ENCODE measurements at regions not wholly inside any gene's neighbourhood (a gene's known extent, or its start where the extent isn't known, plus 50 kb on each side); places are given as distances from the start of the nearest gene placed in this dataset.

- DNase-seq, result no peak
- H3K27me3 ChIP-seq (ENCODE audit: control insufficient read depth, insufficient read depth, low read length), result no peaks in the 10 kb centered on the region
- H3K4me1 ChIP-seq (ENCODE audit: control insufficient read depth, insufficient read depth, low read length), result no peaks in the 10 kb centered on the region
- H3K4me3 ChIP-seq (ENCODE audit: low read length), result no peak overlapping the region
- H3K9me3 ChIP-seq (replicated peaks; ENCODE audit: control insufficient read depth, low read depth, low read length), result no peaks in the 10 kb centered on the region
- 39% methylated on average over 6 of the region's 7 CpGs for WGBS (ENCODE audit: insufficient coverage)
- H3K36me3 ChIP-seq (ENCODE audit: control insufficient read depth, insufficient read depth, low read length), result no peaks in the 10 kb centered on the region
- H3K27ac ChIP-seq (ENCODE audit: low read length), result no peak overlapping the region
Measured at GRCh38 chr1:13878021-13878420, 178.0 kb downstream of the PRDM2 start.

GRCh38 chr1:13878451-13878850, 178.5 kb downstream of the PRDM2 start:
- Histone ChIP-seq H3K9me3 (replicated peaks; ENCODE audit: control insufficient read depth, low read depth, low read length) (no peaks in the 10 kb centered on the region), H3K36me3 (ENCODE audit: control insufficient read depth, insufficient read depth, low read length) (no peaks in the 10 kb centered on the region), H3K27ac (ENCODE audit: low read length) (no peak overlapping the region), H3K4me1 (ENCODE audit: control insufficient read depth, insufficient read depth, low read length) (no peaks in the 10 kb centered on the region), H3K27me3 (ENCODE audit: control insufficient read depth, insufficient read depth, low read length) (no peaks in the 10 kb centered on the region), H3K4me3 (ENCODE audit: low read length) (no peak overlapping the region)
- DNase-seq, result no peak
- WGBS (ENCODE audit: insufficient coverage), result 83% methylated on average over 8 of the region's 9 CpGs

- Histone ChIP-seq H3K36me3 (ENCODE audit: control insufficient read depth, insufficient read depth, low read length) (no peaks in the 10 kb centered on the region), H3K4me3 (ENCODE audit: low read length) (no peak overlapping the region), H3K9me3 (replicated peaks; ENCODE audit: control insufficient read depth, low read depth, low read length) (no peaks in the 10 kb centered on the region), H3K4me1 (ENCODE audit: control insufficient read depth, insufficient read depth, low read length) (no peaks in the 10 kb centered on the region), H3K27me3 (ENCODE audit: control insufficient read depth, insufficient read depth, low read length) (no peaks in the 10 kb centered on the region), H3K27ac (ENCODE audit: low read length) (no peak overlapping the region)
- no CpG with 5 or more reads among the region's 5 CpGs for WGBS (ENCODE audit: insufficient coverage)
- DNase-seq, result no peak
Measured at GRCh38 chr1:13881385-13882088, 181.5 kb downstream of the PRDM2 start.

- DNase-seq, result no peak
- H3K27ac ChIP-seq (ENCODE audit: low read length), result no peak overlapping the region
- H3K4me3 ChIP-seq (ENCODE audit: low read length), result no peak overlapping the region
- H3K36me3 ChIP-seq (ENCODE audit: control insufficient read depth, insufficient read depth, low read length), result no peaks in the 10 kb centered on the region
- 25% methylated on average over 5 of the region's 10 CpGs for WGBS (ENCODE audit: insufficient coverage)
- H3K4me1 ChIP-seq (ENCODE audit: control insufficient read depth, insufficient read depth, low read length), result peaks cover 10% of the 10 kb centered on the region
- peaks cover 29% of the 10 kb centered on the region for H3K27me3 ChIP-seq (ENCODE audit: control insufficient read depth, insufficient read depth, low read length)
- H3K9me3 ChIP-seq (replicated peaks; ENCODE audit: control insufficient read depth, low read depth, low read length), result no peaks in the 10 kb centered on the region
Measured at GRCh38 chr1:13888351-13888986, 188.5 kb downstream of the PRDM2 start.

GRCh38 chr1:13889495-13889894, 189.5 kb downstream of the PRDM2 start:
- H3K36me3 ChIP-seq (ENCODE audit: control insufficient read depth, insufficient read depth, low read length), result no peaks in the 10 kb centered on the region
- H3K4me3 ChIP-seq (ENCODE audit: low read length), result no peak overlapping the region
- WGBS (ENCODE audit: insufficient coverage), result no CpG with 5 or more reads among the region's 3 CpGs
- peaks cover 39% of the 10 kb centered on the region for H3K27me3 ChIP-seq (ENCODE audit: control insufficient read depth, insufficient read depth, low read length)
- no peak for DNase-seq
- peaks cover 11% of the 10 kb centered on the region for H3K4me1 ChIP-seq (ENCODE audit: control insufficient read depth, insufficient read depth, low read length)
- H3K9me3 ChIP-seq (replicated peaks; ENCODE audit: control insufficient read depth, low read depth, low read length), result no peaks in the 10 kb centered on the region
- no peak overlapping the region for H3K27ac ChIP-seq (ENCODE audit: low read length)

- H3K4me3 ChIP-seq (ENCODE audit: low read length), result no peak overlapping the region
- no peaks in the 10 kb centered on the region for H3K9me3 ChIP-seq (replicated peaks; ENCODE audit: control insufficient read depth, low read depth, low read length)
- peaks cover 44% of the 10 kb centered on the region for H3K27me3 ChIP-seq (ENCODE audit: control insufficient read depth, insufficient read depth, low read length)
- no CpG with 5 or more reads among the region's 2 CpGs for whole genome bisulfite sequencing (ENCODE audit: insufficient coverage)
- no peak for DNase-seq
- peaks cover 11% of the 10 kb centered on the region for H3K4me1 ChIP-seq (ENCODE audit: control insufficient read depth, insufficient read depth, low read length)
- H3K27ac ChIP-seq (ENCODE audit: low read length), result no peak overlapping the region
- no peaks in the 10 kb centered on the region for H3K36me3 ChIP-seq (ENCODE audit: control insufficient read depth, insufficient read depth, low read length)
Measured at GRCh38 chr1:13890766-13891165, 190.8 kb downstream of the PRDM2 start.

GRCh38 chr1:13892198-13892597, 192.2 kb downstream of the PRDM2 start:
- Histone ChIP-seq H3K27me3 (ENCODE audit: control insufficient read depth, insufficient read depth, low read length) (peaks cover 46% of the 10 kb centered on the region), H3K27ac (ENCODE audit: low read length) (no peak overlapping the region), H3K36me3 (ENCODE audit: control insufficient read depth, insufficient read depth, low read length) (no peaks in the 10 kb centered on the region), H3K4me1 (ENCODE audit: control insufficient read depth, insufficient read depth, low read length) (peaks cover 11% of the 10 kb centered on the region), H3K9me3 (replicated peaks; ENCODE audit: control insufficient read depth, low read depth, low read length) (no peaks in the 10 kb centered on the region), H3K4me3 (ENCODE audit: low read length) (peak overlapping the region; percentile 37)
- WGBS (ENCODE audit: insufficient coverage), result 25% methylated on average over 4 of the region's 7 CpGs
- no peak for DNase-seq

- Histone ChIP-seq H3K36me3 (ENCODE audit: control insufficient read depth, insufficient read depth, low read length) (no peaks in the 10 kb centered on the region), H3K9me3 (replicated peaks; ENCODE audit: control insufficient read depth, low read depth, low read length) (no peaks in the 10 kb centered on the region), H3K4me3 (ENCODE audit: low read length) (peak overlapping the region; percentile 37), H3K27me3 (ENCODE audit: control insufficient read depth, insufficient read depth, low read length) (peaks cover 47% of the 10 kb centered on the region), H3K27ac (ENCODE audit: low read length) (no peak overlapping the region), H3K4me1 (ENCODE audit: control insufficient read depth, insufficient read depth, low read length) (peaks cover 11% of the 10 kb centered on the region)
- DNase-seq, result peak; percentile 27
- under 1% methylated on average over 52 of the region's 57 CpGs for WGBS (ENCODE audit: insufficient coverage)
Measured at GRCh38 chr1:13892671-13893325, 192.8 kb downstream of the PRDM2 start.

GRCh38 chr1:13893409-13893821, 193.4 kb downstream of the PRDM2 start:
- WGBS (ENCODE audit: insufficient coverage), result 24% methylated on average over 12 of the region's 13 CpGs
- Histone ChIP-seq H3K4me1 (ENCODE audit: control insufficient read depth, insufficient read depth, low read length) (peaks cover 11% of the 10 kb centered on the region), H3K9me3 (replicated peaks; ENCODE audit: control insufficient read depth, low read depth, low read length) (no peaks in the 10 kb centered on the region), H3K36me3 (ENCODE audit: control insufficient read depth, insufficient read depth, low read length) (no peaks in the 10 kb centered on the region), H3K27ac (ENCODE audit: low read length) (no peak overlapping the region), H3K4me3 (ENCODE audit: low read length) (peak overlapping the region; percentile 34), H3K27me3 (ENCODE audit: control insufficient read depth, insufficient read depth, low read length) (peaks cover 48% of the 10 kb centered on the region)
- DNase-seq, result peak; percentile 36

GRCh38 chr1:13896932-13897331, 196.9 kb downstream of the PRDM2 start:
- H3K36me3 ChIP-seq (ENCODE audit: control insufficient read depth, insufficient read depth, low read length), result no peaks in the 10 kb centered on the region
- no peak overlapping the region for H3K4me3 ChIP-seq (ENCODE audit: low read length)
- H3K27me3 ChIP-seq (ENCODE audit: control insufficient read depth, insufficient read depth, low read length), result peaks cover 35% of the 10 kb centered on the region
- no peak for DNase-seq
- H3K4me1 ChIP-seq (ENCODE audit: control insufficient read depth, insufficient read depth, low read length), result peaks cover 11% of the 10 kb centered on the region
- no peak overlapping the region for H3K27ac ChIP-seq (ENCODE audit: low read length)
- WGBS (ENCODE audit: insufficient coverage), result 80% methylated on average over 1 of the region's 2 CpGs
- H3K9me3 ChIP-seq (replicated peaks; ENCODE audit: control insufficient read depth, low read depth, low read length), result no peaks in the 10 kb centered on the region

All from muscle of leg (tissue), 3 donors.